ENCODE measurements at regions not wholly inside any gene's neighbourhood (a gene's known extent, or its start where the extent isn't known, plus 50 kb on each side); places are given as distances from the start of the nearest gene placed in this dataset.

DNA sequence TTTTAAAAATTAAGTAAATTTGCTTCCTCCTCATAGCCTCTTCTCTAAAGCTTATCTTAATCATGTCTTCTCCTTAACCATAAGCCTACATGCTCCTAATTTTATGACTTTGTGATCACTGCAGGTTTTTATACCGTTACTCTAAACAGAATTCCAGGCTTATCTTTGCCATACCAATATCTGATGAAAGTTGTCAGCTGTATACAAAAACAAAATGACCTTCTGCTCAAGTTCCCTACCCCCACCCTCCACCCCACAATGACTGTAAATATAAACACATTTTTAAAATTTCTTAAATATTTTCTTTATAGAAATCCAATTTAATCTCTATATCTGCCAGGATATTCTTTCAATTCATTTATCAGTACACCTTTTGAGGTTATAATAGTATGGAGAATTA, 60.5 kb upstream of the SGK1 start:
- DNase-seq: no peak

DNA sequence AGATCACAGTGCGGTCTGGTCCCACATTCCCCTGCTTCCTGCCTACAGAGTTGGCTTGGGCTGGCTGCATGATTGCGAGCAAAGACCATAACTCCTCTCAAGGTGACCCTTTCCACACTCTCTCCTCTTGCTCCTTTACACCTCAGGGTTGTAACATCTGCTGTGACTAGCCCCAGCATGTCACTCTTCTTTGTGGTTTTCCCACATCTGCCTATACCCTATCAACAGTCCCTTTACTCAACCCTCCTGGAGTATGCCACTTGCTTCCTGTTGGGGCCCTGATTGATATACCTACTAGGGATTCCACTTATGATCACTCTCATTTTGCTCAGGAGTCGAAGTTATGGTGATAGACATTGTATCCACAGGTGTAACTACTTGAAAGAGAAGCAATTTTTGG, 58.9 kb upstream of the SGK1 start:
- no peak for DNase-seq

DNA sequence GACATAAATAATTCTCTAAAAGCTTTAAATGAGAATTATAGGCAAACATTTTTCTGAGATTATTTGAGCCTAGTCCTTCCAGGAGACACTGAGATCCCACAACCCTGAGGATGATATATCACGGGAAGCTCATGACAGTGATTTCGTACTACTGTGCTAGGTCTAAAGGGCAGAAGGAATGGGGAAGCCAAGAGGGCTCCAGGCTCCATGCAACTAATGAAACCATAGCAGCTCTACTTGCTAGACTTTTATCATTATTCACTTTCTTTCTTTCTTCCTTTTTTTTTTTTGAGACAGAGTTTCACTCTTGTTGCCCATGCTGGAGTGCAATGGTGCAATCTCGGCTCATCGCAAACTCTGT, 57.3 kb upstream of the SGK1 start:
- no peak for DNase-seq

DNA sequence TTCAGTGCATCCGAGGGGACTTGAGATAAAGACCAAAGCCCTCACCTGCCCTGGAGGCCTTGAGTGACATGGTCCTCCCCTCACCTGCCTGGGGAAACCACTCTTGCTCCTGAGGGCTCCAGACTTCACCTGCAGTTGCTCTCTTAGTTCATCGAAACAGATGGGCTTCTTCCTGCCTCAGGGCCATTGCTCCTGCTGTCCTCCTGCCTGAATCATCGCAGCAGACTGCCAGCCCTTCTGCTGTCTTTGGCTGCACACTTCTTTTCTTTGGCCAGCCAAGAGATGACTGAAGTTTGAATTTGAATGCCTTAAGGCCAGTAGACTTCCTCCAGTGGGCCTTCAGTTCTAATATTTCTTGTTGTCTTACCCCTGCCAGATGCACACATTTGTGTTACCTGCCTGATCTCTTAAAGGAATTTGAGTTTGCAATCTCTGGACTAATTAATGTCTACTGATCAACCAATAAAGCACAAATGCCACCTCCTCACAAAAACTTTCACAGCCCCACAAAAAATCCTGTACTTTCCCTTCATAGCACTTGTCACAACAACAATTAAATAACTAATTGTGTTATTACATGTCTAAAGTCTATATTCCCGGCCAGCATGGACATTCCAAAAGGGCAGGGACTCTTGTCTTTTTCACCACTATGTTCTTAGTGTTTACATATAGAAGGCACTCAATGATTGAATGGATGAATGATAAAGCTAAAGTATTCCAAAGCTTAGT, 56.7 kb upstream of the SGK1 start:
- no peak for DNase-seq

DNA sequence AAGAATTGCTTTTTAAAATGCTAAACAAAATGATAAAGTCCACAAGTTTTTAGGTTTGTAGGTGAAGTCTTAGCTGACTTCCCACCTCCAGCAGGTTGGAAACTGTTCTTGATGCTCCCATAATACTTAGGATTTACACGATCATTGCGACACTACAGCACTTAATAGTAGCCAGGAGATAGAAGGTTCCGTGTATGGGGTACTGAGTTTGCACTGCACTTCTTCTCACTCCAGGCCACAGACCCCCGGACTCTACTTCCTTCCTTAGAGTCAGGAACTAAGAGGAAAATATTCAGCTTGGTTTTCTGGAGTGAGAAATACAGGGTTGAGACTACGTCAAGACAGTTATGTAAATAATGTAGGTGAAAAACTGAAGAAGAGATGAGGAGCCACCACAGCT, 56.1 kb upstream of the SGK1 start:
- DNase-seq: no peak

DNA sequence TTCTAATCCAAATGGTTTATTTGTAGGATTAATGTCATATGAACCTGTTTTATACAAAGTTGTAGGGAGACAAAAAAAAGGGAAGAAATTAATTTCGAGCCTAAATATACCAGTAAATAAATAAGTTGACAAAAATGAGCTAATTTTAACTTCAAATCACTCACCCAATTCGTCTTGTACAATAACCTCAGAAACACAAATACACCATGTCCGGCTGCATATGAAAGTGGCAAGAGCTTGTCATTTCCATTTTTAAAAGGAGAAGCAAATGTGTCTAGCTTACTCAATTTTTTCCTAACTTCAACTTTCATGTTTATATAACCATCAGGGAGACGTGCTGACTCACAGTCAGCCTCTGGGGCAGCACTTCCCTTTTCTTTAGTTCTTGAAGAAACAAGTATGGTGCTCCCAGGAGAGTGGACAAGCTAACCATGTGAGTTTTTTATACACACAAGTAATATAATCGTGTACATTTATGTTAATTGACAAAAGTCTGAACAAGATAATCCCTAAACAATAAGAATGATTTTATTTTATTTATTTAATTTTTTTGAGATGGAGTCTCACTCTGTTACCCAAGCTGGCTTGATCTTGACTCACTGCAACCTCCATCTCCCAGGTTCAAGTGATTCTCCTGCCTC, 55.5 kb upstream of the SGK1 start:
- no peak for DNase-seq

DNA sequence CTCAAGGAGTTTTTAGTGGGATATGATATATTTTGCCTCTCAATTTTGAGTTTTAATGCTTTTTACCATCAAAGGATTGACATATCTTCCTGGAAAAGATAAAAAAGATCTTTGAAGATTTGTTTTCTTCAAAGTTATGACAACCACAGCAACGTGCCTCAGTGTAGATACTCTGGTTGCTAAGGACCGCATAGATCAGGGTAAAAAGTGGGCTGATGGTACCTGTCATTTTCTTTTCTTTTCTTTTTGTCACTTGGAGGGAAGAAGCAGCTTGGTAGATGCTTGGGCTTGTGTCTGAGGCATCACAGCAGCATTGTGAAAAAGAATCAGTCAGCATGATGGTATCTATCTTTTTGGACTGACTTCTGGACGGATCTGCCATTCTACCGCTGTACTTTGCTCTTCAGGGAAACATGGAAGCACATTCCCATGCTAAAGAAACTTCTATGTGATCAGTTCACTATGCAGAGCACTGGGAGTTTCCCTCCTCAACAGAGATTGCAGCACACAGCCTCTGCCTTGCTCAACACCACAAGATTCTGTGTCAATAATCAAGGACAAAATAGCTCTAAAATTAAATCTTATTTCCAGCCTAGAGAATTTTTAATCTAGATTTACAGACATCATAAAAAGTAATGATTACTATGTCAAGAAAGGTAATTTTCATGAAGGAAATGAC, 54.8 kb upstream of the SGK1 start:
- DNase-seq: no peak

DNA sequence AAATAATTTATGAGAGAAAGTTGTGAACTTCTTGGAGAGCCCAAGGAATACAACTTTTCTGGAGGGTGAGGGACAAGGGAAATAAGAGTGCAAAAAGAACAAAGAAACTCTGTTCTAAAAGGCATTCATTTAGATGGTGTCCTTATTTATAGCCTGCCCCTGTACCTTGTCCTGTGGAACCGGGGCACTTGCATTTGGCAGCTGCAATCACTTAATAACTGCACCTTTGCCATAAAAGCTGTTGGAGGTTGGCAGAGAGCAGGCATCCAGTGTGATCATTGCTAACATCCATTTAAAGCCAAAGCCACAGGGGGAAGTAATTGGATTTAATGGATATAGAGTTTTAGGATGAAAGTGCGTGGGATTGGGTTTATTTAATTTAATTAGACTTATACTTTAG, 50.8 kb upstream of the SGK1 start:
- no peak for DNase-seq
